ENCODE measurements at regions not wholly inside any gene's neighbourhood (a gene's known extent, or its start where the extent isn't known, plus 50 kb on each side); places are given as distances from the start of the nearest gene placed in this dataset.

GRCh38 chr15:96390986-96391385, 60.5 kb downstream of the NR2F2 start:
- Mint-ChIP-seq H3K36me3 (ENCODE audit: unreplicated experiment) (peaks cover 17% of the 10 kb centered on the region), H3K27me3 (ENCODE audit: unreplicated experiment) (no peaks in the 10 kb centered on the region), H3K4me1 (ENCODE audit: unreplicated experiment) (peaks cover 7% of the 10 kb centered on the region), H3K4me3 (ENCODE audit: unreplicated experiment) (no peak overlapping the region), H3K9me3 (ENCODE audit: unreplicated experiment) (no peaks in the 10 kb centered on the region), H3K27ac (ENCODE audit: unreplicated experiment) (no peak overlapping the region)
- TF ChIP-seq, protein P1, sequence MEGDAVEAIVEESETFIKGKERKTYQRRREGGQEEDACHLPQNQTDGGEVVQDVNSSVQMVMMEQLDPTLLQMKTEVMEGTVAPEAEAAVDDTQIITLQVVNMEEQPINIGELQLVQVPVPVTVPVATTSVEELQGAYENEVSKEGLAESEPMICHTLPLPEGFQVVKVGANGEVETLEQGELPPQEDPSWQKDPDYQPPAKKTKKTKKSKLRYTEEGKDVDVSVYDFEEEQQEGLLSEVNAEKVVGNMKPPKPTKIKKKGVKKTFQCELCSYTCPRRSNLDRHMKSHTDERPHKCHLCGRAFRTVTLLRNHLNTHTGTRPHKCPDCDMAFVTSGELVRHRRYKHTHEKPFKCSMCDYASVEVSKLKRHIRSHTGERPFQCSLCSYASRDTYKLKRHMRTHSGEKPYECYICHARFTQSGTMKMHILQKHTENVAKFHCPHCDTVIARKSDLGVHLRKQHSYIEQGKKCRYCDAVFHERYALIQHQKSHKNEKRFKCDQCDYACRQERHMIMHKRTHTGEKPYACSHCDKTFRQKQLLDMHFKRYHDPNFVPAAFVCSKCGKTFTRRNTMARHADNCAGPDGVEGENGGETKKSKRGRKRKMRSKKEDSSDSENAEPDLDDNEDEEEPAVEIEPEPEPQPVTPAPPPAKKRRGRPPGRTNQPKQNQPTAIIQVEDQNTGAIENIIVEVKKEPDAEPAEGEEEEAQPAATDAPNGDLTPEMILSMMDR (IDR thresholded peaks at IDR 0.05), result no peak
- no peak for DNase-seq (ENCODE audit: extremely low spot score, unreplicated experiment)

- Mint-ChIP-seq H3K27me3 (ENCODE audit: unreplicated experiment) (no peaks in the 10 kb centered on the region), H3K36me3 (ENCODE audit: unreplicated experiment) (peaks cover 19% of the 10 kb centered on the region), H3K4me3 (ENCODE audit: unreplicated experiment) (no peak overlapping the region), H3K9me3 (ENCODE audit: unreplicated experiment) (no peaks in the 10 kb centered on the region), H3K4me1 (ENCODE audit: unreplicated experiment) (peaks cover 7% of the 10 kb centered on the region), H3K27ac (ENCODE audit: unreplicated experiment) (no peak overlapping the region)
- TF ChIP-seq, protein P1 (IDR thresholded peaks at IDR 0.05), result no peak
- DNase-seq (ENCODE audit: extremely low spot score, unreplicated experiment), result no peak
These were observed 62.1 kb downstream of the NR2F2 start for GRCh38 chr15:96392380-96393208.

- Mint-ChIP-seq H3K36me3 (ENCODE audit: unreplicated experiment) (peaks cover 19% of the 10 kb centered on the region), H3K9me3 (ENCODE audit: unreplicated experiment) (no peaks in the 10 kb centered on the region), H3K27me3 (ENCODE audit: unreplicated experiment) (no peaks in the 10 kb centered on the region), H3K27ac (ENCODE audit: unreplicated experiment) (no peak overlapping the region), H3K4me1 (ENCODE audit: unreplicated experiment) (peaks cover 7% of the 10 kb centered on the region), H3K4me3 (ENCODE audit: unreplicated experiment) (no peak overlapping the region)
- TF ChIP-seq, protein P1 (IDR thresholded peaks at IDR 0.05), result no peak
- DNase-seq (ENCODE audit: extremely low spot score, unreplicated experiment), result no peak
These were observed 62.7 kb downstream of the NR2F2 start for GRCh38 chr15:96393209-96393513.

GRCh38 chr15:96395687-96396086, 65.2 kb downstream of the NR2F2 start:
- peaks cover 15% of the 10 kb centered on the region for H3K27me3 Mint-ChIP-seq (ENCODE audit: unreplicated experiment)
- H3K27ac Mint-ChIP-seq (ENCODE audit: unreplicated experiment), result no peak overlapping the region
- no peak overlapping the region for H3K4me3 Mint-ChIP-seq (ENCODE audit: unreplicated experiment)
- peaks cover 19% of the 10 kb centered on the region for H3K36me3 Mint-ChIP-seq (ENCODE audit: unreplicated experiment)
- no peaks in the 10 kb centered on the region for H3K9me3 Mint-ChIP-seq (ENCODE audit: unreplicated experiment)
- TF ChIP-seq, protein P1 (IDR thresholded peaks at IDR 0.05), result no peak
- H3K4me1 Mint-ChIP-seq (ENCODE audit: unreplicated experiment), result peaks cover 12% of the 10 kb centered on the region
- no peak for DNase-seq (ENCODE audit: extremely low spot score, unreplicated experiment)

DNA sequence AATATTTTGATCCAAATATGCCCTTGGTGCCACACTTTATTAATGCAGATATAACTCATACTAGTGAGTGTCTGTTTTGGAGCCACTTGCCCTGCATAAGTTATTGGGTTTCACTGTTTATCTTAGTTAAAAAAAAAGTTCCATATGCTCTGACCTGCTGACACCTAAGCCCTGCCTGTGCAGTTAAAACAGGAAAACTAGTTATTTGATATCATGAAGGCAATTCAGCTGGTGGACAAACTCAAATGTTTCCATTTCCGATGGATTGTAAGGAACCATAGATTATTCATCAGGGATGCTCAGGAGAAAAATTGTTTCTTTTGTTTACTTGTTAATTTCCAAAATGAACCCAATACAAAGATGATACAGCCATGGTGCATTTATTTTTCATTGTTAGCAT, 68.3 kb downstream of the NR2F2 start:
- H3K27ac Mint-ChIP-seq (ENCODE audit: unreplicated experiment), result no peak overlapping the region
- TF ChIP-seq, protein P1 (IDR thresholded peaks at IDR 0.05), result no peak
- no peak for DNase-seq (ENCODE audit: extremely low spot score, unreplicated experiment)
- no peaks in the 10 kb centered on the region for H3K9me3 Mint-ChIP-seq (ENCODE audit: unreplicated experiment)
- peaks cover 17% of the 10 kb centered on the region for H3K36me3 Mint-ChIP-seq (ENCODE audit: unreplicated experiment)
- peaks cover 40% of the 10 kb centered on the region for H3K27me3 Mint-ChIP-seq (ENCODE audit: unreplicated experiment)
- peaks cover 5% of the 10 kb centered on the region for H3K4me1 Mint-ChIP-seq (ENCODE audit: unreplicated experiment)
- no peak overlapping the region for H3K4me3 Mint-ChIP-seq (ENCODE audit: unreplicated experiment)

Measured in osteocyte (in vitro differentiated cells).